HG02970 (cell line): ENCODE measurements at regions not wholly inside any gene's neighbourhood (a gene's known extent, or its start where the extent isn't known, plus 50 kb on each side); places are given as distances from the start of the nearest gene placed in this dataset.
"Not testable (repeated sequence)": the region's sequence is repeated elsewhere in the genome, so short reads cannot be mapped to it uniquely, and the experiment has no call there.

Source experiments
- ATAC-seq: cut with Tn5 transposase; IDR thresholded peaks from one replicate; pipeline ENCODE4 v1.9.1; 2021; ENCODE audit warnings: mild to moderate bottlenecking, moderate library complexity, moderate number of reproducible peaks; ENCODE audit not compliant: unreplicated experiment, low FRiP score

GRCh38 chr4:24369507-24370029 lies 214.8 kb downstream of the DHX15 start:
- no peak for ATAC-seq

DNA sequence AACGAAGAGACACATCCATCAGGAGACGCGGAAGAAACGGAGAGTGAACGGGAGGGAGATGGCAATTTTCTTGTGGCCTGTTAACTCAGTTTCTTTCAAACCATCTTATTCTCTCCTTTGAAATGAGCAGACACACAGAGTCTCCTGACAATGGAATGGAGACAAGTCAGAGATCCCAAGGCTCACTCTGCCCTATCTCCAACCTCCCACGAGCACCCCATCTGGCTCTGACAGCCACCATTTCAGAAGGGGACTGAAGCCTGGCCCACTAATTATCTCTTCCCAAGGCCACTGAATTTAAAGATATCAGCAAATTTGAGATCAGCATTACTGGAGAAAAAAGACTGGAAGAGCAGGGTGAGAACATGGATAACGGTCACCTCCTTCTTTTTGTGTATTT lies 215.6 kb downstream of the DHX15 start:
- no peak for ATAC-seq

DNA sequence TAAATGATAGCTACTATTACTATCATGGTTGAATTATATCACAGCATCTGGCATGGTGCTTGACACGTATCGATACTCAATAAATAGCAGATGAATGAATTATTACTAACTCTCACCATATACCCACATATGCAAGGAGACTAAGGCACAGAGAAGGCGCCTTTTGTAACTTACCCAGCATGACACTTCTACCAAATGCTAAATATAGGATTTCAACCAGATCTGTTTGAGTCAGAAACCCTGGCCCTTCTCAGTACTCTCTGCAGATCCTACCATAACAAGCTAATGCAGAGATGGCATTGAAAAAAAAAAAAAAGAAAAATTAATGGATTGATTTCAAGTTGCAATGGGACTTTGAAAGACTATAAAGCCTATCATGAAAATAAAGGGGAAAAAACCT lies 219.5 kb downstream of the DHX15 start:
- ATAC-seq, result no peak

DNA sequence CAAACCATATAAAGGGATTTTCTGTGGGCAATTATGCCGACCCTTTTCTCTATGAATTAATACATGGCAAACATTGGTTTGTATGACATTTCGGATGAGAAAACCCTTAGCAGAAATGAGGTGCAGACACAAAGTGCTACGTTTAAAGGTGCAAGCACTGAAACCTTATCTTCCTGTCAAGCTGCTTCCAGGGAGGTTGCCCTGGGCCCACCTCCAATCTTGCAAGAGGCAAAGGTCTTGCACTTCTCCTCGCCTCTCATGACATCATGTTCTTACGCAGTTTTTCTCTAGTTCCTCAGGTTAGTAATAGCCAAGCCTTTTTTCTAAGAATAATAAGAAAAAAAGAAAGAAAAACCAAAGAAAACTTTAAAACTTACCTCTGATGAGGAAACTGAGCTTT lies 220.1 kb downstream of the DHX15 start:
- no peak for ATAC-seq

GRCh38 chr4:24363751-24364150 lies 220.6 kb downstream of the DHX15 start:
- no peak for ATAC-seq

GRCh38 chr4:24352112-24352511 lies 232.2 kb downstream of the DHX15 start:
- no peak for ATAC-seq

DNA sequence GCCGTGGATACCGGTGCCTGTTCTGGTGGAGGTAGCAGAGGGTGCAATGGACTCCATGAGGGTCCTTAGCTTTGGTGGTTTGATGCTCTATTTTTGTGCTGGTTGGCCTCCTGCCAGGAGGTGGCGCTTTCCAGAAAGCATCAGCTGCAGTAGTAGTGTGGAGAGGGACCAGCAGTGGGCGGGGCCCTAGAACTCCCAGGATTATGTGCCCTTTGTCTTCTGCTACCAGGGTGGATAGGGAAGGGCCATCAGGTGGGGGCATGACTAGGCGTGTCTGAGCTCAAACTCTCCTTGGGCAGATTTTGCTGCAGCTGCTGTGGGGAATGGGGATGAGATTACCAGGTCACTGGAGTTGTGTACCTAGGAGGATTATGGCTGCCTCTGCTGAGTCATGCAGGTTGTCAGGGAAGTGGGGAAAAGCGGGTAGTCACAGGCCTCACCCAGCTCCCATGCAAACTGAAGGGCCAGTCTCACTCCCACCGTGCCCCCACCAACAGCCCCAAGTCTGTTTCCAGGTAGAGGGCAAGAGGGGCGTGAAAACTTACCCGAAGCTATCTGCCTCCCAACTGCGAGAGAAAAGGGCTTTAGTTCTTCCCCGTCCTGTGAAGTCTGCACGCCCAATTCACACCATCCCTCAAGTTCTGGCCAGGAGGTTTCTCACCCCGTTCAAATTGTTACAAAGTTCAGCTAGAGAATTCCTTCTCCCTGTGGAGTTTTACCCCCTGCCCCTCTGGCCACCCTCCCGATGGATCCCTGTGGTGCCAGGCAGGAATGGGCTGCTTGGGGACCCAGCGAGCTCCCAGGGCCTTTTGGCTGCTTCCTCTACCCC lies 235.0 kb downstream of the DHX15 start:
- not testable (repeated sequence) for ATAC-seq

DNA sequence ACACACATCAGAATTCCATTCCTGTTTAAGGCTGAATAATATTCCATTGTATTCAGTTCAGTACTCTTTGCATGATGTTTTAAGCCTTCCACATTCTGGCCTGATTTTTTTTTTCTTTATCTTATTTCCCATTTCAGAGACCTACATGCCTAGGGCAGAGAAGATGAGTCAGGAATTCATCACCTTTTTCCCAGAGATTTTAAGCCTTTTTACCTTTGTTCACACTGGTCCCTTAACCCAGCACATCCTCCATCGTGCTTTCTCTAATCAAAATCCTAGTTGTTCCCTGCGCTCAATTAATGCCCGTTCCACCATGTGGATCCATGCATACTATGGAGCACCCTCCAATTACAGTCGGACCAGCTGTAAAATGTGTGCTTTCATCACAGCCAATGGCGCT lies 245.1 kb downstream of the DHX15 start:
- no peak for ATAC-seq

DNA sequence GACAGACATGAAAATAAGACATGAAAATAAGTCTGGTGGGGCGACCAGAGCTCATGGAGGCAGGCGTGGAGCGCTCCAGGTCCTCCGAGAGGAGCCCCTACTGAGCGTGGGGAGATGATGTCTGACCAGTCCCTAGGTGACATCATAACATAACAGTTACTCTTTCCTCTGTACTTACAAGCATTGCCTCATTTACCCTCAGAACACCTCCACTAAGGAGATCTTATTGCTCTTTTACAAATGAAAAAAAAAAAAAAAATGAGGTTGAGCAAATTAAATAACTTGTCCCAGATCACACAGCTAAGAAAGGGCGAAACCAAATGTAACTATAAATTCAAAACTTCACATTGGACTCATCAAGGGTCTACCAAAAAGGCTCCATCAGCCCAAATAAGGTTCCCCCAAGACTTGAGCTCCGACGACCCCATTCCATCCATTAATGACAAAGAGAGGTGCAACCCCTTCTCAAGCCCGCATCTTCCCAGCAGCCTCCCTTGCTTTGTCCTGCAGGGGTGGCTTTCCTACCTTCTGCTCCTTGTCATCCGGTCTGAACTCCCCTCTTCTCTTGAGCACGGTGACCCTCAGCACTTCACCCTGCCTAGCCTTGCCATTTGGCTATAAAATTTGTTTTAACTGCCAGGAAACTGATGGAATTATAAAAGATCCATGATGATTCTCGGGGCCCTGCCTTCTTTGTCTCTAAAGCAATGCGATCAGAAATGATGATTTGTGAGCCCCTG lies 246.7 kb downstream of the DHX15 start:
- ATAC-seq, result no peak

DNA sequence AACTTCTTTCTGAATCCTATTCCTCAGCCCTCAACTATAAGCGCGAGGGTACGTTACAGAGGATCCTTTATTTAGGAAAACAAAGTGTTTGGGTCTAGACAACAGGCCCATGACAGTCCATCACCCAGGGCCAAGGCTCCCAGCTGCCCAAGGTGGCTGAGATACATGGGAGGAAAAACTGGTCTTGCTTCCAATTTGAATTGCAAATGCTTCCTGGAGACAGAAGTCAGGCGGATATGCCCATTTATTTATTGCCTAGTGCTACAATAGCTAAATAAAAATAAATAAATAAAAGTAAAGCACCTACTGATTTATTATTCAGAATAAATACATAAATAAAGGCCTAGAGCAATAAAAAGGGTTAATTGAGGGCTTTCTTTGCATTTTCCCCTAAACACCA lies 248.7 kb downstream of the DHX15 start:
- ATAC-seq, result no peak

- ATAC-seq, result no peak
These were observed 249.4 kb downstream of the DHX15 start for GRCh38 chr4:24334906-24335305.

DNA sequence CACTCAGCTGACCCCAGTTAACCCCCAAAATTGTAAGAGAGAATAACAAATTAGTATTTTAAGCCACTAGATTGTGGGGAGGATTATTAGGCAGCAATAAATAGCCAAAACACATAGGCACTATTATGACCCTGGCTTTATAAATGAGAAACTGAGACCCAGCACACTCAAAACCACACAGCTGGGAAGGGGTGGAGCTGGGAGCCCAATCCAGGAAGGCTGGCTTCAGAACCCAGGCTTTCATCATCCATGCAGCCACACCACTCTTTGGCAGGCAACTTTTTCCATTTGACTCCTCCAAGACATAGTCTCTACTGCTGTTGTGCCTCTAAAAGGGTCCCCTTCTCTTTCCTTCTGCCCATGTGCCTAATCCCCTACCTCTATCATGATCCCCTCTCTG lies 253.8 kb downstream of the DHX15 start:
- no peak for ATAC-seq

GRCh38 chr4:24330172-24330571 lies 254.2 kb downstream of the DHX15 start:
- no peak for ATAC-seq

GRCh38 chr4:24328711-24329110 lies 255.6 kb downstream of the DHX15 start:
- no peak for ATAC-seq

- ATAC-seq, result no peak
These were observed 256.0 kb downstream of the DHX15 start for GRCh38 chr4:24328310-24328709.

DNA sequence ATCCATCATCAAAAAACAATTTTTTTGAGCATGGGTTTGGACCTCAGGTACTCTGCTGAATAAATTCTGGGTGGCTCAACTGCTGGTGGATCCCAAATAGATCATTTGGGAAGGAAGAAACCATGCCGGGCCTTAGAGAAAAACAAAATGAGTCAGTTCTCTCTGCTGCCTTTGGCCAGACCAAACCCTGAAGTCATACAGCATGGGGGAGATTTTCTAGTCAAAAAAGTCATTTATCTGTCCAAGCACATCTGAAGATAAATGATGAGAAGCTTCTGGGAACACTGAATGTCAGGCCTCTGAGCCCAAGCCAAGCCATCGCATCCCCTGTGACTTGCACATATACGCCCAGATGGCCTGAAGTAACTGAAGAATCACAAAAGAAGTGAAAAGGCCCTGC lies 261.4 kb downstream of the DHX15 start:
- no peak for ATAC-seq

DNA sequence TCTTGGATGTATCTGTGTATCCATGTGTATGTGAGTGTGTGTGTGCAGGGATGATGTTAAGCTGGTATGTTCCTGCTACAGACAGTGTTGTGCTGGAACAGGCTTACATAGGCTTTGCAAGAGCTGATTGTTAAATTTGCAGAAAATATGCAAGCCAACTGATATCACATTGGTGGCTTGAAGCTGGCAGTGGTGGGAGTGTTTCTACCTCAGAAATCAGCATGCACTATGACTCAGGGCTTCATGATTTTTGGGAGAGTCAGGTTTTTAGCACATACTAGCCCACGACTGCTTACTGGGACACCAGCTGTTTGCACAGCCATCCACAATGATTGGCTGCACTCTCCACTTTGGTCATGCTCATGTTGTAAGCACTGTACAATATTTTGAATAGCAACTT lies 261.8 kb downstream of the DHX15 start:
- ATAC-seq, result no peak

DNA sequence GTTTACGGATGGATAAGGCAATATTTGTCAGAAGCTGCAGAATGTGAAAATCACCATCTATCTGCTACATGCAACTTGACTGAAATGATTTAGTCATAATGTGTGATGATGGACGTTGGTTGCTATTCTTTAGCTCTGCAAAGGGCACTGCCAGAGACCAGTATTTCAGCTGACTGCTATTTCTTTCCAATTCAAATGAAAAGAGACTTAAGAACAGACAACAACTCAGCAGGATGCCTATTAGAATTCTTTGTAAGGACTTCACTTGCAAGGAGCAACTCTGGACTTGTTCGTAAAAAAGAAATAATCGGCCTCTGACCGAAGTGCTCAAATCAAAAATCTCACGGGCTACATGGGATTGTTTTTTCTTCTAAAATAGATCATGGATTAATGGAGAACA lies 262.7 kb downstream of the DHX15 start:
- no peak for ATAC-seq

DNA sequence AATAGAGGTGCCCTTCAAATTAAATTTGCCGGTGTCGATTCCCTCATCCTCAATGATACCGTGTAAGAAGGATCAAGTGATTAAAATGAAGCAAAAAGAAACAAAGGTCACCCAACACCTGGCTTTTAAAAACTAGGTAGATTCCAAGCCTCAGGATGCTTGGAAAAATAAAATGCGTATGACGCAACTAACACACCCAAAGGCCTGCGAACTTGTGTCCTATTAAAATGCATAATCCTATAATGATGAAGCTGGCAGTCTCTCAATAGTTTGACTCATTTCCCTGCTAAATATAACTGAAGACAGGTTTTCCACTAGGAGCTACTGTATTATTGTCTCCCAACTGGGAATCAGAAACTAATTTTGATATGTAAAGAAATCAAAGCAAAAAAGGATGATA lies 263.2 kb downstream of the DHX15 start:
- ATAC-seq, result no peak

- ATAC-seq, result no peak
These were observed 265.0 kb downstream of the DHX15 start for GRCh38 chr4:24319387-24319786.

GRCh38 chr4:24315056-24315455 lies 269.3 kb downstream of the DHX15 start:
- ATAC-seq, result no peak
